ENCODE measurements at regions not wholly inside any gene's neighbourhood (a gene's known extent, or its start where the extent isn't known, plus 50 kb on each side); places are given as distances from the start of the nearest gene placed in this dataset.

DNA sequence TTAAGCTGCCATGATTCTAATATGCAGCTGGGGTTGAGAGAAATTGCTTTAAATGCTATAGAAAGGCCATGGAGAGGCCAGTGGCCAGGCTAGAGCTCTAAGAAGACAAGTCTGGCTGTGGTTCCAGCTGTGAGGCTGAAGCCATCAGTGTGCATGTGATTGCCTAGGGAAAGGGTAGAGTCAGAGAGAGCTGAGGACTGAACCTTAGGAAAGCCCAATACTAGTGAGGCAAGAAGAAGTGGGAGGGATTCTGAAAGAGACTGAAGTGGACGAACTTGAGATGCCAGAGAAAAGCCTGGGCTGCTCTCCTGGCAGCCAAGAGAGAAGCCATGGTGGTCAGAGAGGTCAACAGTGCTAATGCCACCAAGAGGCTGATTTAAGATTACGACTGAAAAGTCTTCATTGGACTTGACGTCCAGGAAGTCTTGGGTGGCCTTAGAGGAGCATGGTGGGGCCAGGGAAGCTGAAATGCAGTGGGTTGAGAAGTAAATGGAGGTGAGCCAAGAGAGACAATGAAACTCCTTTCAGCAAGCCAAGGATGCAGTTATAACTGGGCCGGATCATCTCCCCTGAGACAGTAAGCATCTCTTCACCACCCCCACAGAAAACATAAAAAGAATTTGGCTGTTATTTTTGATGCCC is 133.2 kb downstream of the TMEM174 start:
- no peak for FAIRE-seq

GRCh38 chr5:73305386-73305785 is 132.4 kb downstream of the TMEM174 start:
- no peak for FAIRE-seq

- no peak for FAIRE-seq
These were observed 131.4 kb downstream of the TMEM174 start for GRCh38 chr5:73304381-73304780.

DNA sequence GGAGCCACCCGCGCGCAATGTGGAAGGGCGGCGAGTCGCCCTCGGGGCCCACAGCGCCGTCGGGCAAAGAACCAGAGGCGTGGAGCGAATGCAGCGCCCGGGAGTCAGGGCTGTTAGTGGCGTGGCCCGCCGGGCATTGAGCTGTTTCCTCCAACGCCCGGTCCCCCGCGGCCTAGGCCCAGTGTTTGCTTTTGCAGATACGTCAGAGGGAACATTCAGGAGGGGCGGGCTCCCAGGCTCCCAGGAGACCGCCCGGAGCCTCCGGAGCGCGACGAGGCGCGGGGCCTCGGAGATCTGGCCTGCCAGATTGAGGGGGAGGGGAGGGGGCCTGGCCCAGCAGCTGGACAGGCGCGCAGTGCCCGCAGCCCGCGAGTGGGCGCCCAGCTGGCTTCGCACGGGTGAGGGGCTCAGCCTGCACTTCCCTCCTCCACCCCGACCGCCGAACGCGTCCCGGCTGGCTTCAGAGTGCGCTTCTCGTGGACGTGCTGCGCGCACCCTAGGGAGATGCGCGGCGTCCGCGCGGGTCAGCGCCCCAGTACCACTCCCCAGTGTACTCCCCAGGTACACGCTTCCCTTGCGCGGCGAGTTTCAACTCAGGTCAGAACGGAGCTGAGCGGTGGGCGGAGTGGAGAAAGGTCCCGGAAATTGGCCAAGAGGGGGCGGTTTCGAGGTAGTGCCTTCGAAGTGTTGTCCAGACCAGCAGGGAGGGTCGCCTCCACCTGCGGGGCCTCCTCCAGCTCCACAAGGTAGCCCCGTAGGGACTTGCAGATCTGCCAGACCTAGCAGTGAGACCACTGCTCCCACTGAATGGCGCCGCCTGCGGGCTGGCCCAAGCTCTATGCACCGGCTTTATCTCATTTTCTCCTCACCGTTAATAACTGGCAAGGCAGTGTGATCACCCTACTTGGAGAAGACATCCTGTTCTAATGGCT is 130.4 kb downstream of the TMEM174 start:
- FAIRE-seq: no peak

- FAIRE-seq: no peak
These were observed 129.8 kb downstream of the TMEM174 start for GRCh38 chr5:73302797-73303147.

GRCh38 chr5:73301208-73301901 is 128.4 kb downstream of the TMEM174 start:
- FAIRE-seq: no peak

GRCh38 chr5:73300337-73301207 is 127.6 kb downstream of the TMEM174 start:
- no peak for FAIRE-seq

GRCh38 chr5:73299665-73300336 is 126.8 kb downstream of the TMEM174 start:
- FAIRE-seq: no peak

DNA sequence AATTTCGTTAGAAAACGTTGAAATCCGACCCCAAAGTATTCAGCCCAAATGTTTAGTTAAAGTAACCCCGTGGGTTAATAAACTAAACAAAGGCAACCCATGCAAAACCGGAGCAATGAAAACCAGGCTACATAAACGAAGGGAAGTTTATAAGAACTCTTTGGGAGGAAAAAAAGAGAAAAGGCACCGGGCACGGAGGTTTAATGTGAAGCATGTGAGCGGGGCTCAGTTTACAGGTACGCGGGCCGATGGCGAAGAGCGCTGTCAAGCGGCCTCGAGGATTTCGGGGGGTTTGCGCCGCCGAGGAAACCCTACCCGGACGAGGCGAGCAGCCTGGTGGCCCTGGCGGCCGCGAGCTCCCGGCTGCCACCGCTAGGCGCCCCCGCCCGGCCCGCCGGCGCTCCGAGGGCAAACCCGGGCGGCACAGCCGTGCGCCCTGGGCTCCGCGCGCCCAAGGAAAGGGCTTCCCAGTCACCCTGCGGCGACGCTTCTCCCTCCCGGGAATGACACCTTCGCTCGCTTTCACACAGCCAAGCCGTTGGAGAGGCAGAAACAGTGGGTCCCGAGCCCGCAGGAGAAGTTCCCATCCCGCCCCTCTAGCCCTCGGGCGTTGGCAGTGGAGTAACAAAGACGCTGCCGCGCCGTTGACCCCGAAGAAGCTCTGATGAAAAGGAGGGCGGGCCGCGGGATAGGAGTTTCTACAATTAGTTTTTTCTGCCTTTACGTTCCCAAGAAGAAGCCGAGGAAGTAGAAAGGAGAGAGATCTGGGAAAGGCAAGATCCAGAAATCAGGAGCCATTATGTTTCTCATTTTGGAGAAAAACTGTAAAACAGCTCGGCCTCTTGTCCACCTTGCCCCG is 126.0 kb downstream of the TMEM174 start:
- FAIRE-seq: no peak

DNA sequence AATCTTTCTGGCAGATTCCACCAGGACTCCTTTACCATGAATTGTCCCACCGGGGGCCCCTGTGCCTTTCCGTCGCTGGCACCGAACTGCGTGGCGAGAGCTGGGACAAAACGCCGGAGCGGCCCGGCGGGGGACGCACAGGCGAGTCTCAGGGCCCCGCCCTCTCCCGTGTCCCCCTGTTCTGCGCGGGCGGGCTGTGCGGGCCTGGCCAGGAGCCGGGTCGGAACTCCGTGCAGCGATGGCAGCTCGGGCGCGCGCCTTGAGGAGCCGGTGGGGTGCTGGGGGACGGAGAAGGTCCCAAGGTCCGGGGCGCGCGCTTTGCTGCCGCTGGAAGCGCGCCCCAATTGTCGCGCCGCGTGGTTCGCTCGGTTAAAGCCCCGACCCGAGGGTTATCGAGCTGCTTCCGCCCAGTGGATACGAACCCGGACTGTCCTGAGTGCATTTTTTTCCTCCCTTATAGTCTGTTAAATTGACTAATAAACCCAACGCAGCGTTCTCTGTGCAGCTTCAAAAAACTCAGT is 125.3 kb downstream of the TMEM174 start:
- FAIRE-seq: no peak

- no peak for FAIRE-seq
These were observed 124.4 kb downstream of the TMEM174 start for GRCh38 chr5:73297430-73297829.

- no peak for FAIRE-seq
These were observed 123.8 kb downstream of the TMEM174 start for GRCh38 chr5:73296772-73297171.

- no peak for FAIRE-seq
These were observed 122.9 kb downstream of the TMEM174 start for GRCh38 chr5:73295921-73296320.

DNA sequence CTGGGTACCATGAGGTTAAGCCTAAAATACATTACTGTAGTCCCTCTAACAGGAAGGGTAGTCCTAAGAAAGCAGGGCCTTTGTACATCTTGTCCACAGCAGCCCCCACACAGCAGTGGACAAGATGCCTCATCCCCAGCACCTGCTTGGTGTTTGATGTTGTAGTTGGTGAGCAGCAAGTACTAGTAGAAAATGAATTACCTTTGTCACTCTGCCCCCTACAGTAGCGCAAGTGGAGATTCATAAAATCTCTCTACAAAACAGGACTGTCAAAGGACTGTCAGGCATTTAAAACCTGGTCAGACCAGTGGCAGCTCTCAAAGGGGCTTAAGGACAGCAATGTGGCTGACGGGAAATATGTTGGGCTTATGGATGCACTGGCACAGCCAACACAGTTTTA is 122.5 kb downstream of the TMEM174 start:
- FAIRE-seq: no peak

- FAIRE-seq: no peak
These were observed 119.9 kb downstream of the TMEM174 start for GRCh38 chr5:73292816-73293459.

DNA sequence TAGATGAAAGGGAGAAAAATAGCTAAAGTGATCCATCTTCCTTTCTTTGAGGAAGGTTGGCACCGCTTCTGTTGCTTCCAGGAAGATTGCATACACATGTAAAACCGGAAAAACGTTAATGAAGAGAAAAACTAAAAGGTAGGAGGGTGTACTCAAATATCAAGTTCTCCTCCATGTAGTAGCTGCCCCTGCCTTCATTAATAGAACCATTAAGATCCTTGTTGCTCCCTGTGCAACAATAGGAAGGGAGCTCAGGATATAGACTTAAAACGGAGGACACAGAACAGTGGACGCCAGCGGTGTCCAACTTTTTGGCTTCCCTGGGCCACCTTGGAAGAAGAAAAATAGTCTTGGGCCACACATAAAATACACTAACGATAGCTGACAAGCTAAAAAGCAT is 118.9 kb downstream of the TMEM174 start:
- no peak for FAIRE-seq

- FAIRE-seq: no peak
These were observed 117.2 kb downstream of the TMEM174 start for GRCh38 chr5:73290242-73290641.

- FAIRE-seq: no peak
These were observed 116.1 kb downstream of the TMEM174 start for GRCh38 chr5:73288803-73289720.

DNA sequence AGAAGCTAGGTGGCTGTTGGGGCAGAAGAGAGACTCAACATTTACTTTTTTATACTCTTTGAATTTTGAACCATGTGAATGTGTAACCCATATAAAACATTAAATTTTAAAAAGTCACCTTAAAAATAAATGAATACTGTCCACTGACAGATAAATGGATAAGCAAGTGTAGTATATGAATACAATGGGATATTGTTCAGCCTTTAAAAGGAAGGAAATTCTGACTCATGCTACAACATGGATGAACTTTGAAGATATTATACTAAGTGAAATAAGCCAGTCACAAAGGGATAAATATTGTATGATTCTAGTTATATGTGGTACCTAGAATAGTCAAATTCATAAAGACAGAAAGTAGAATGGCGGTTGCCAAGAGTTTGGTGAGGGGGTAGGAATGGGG is 113.9 kb downstream of the TMEM174 start:
- FAIRE-seq: no peak
